PC-3 (cell line): ENCODE measurements at regions not wholly inside any gene's neighbourhood (a gene's known extent, or its start where the extent isn't known, plus 50 kb on each side); places are given as distances from the start of the nearest gene placed in this dataset.

Experiments
- CTCF ChIP-seq: fragments of 300-600 bp; sonication (generic); conservative IDR thresholded peaks from 2 replicates; pipeline ENCODE4 v1.5.1; 2017; ENCODE audit warnings: antibody characterized with exemption, low read depth, mild to moderate bottlenecking, low read length
- EZH2 ChIP-seq: fragments of 300-600 bp; sonication (generic); IDR thresholded peaks from one replicate; pipeline ENCODE4 v1.6.1; 2017; ENCODE audit warnings: antibody characterized with exemption, mild to moderate bottlenecking, low read length; ENCODE audit not compliant: unreplicated experiment
- EZH2phosphoT487 ChIP-seq: fragments of 300-600 bp; sonication (generic); IDR thresholded peaks from 2 replicates; pipeline ENCODE4 v1.6.1; 2018; ENCODE audit warnings: mild to moderate bottlenecking, antibody characterized with exemption, low read length, borderline replicate concordance

- TF ChIP-seq CTCF (no peak), EZH2 (no peak), EZH2phosphoT487 (no peak)
Observed at GRCh38 chr3:182469086-182469485, 324.2 kb upstream of the ATP11B start.
